HG03025 (cell line): ENCODE measurements at regions not wholly inside any gene's neighbourhood (a gene's known extent, or its start where the extent isn't known, plus 50 kb on each side); places are given as distances from the start of the nearest gene placed in this dataset.
"Not testable (repeated sequence)": the region's sequence is repeated elsewhere in the genome, so short reads cannot be mapped to it uniquely, and the experiment has no call there.

ENCODE experiments used
- ATAC-seq: cut with Tn5 transposase; IDR thresholded peaks from one replicate; pipeline ENCODE4 v1.9.1; 2021; ENCODE audit warnings: mild to moderate bottlenecking, moderate library complexity; ENCODE audit not compliant: unreplicated experiment, low FRiP score

- ATAC-seq = not testable (repeated sequence)
These were observed 222.6 kb downstream of the ATP6V0E2 start for GRCh38 chr7:150096213-150096994.

- not testable (repeated sequence) for ATAC-seq
These were observed 224.6 kb upstream of the LRRC61 start for GRCh38 chr7:150098592-150098991.

DNA sequence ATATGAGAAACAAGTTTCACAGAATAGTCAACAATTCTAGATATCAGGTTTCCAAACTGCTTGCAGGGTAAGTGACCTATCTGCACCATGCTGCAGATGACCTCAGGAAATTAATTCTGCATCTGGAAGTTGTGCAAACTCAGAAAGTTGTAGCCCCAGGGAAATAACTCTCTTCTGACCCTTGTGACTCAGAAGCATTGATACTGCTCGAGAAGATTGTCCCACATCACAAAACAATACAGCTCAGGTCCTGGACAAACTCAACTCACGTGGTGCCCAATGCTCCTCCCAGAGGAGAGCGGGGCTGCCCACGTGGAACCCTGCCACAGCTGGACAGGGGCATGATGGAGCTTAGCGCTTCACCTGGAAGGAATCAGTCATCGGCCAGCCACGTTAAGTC is 221.9 kb upstream of the LRRC61 start:
- ATAC-seq = not testable (repeated sequence)

DNA sequence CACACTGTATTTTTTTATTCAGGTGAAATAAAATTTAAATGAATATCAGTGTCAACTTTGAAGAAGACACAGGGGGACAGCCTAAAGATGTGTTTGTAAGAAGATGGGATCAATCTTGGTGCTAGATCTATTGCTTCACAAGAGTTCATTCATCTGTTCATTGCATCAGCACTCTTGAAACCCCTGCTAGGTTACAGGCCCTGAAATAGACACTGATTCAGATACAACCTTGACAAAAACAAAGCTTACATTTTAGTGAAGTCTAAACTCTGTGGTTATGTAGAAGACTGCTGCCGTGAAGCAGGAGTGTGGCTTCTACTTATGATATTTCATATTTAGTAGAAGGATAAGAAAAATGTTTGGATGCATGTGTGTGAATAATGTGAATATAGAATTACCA is 215.9 kb upstream of the LRRC61 start:
- ATAC-seq = not testable (repeated sequence)

DNA sequence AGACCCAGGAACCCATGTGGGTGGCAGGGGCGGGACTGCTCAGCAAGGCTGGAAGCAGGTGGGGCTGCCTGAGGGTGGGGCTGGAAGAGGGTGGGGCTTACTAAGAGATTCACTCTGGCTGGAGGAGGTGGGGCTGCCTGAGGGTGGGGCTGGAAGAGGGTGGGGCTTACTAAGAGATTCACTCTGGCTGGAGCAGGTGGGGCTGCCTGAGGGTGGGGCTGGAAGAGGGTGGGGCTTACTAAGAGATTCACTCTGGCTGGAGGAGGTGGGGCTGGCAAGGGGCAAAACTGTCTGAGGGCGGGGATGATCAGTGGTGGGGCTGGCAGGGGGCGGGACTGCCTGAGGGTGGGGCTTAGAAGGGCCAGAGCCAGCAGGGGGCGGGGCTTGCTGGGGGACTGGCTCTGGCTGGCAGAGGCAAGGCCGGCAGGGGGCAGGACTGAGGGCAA is 212.8 kb upstream of the LRRC61 start:
- ATAC-seq = not testable (repeated sequence)

- ATAC-seq = not testable (repeated sequence)
These were observed 212.3 kb upstream of the LRRC61 start for GRCh38 chr7:150110882-150111281.

DNA sequence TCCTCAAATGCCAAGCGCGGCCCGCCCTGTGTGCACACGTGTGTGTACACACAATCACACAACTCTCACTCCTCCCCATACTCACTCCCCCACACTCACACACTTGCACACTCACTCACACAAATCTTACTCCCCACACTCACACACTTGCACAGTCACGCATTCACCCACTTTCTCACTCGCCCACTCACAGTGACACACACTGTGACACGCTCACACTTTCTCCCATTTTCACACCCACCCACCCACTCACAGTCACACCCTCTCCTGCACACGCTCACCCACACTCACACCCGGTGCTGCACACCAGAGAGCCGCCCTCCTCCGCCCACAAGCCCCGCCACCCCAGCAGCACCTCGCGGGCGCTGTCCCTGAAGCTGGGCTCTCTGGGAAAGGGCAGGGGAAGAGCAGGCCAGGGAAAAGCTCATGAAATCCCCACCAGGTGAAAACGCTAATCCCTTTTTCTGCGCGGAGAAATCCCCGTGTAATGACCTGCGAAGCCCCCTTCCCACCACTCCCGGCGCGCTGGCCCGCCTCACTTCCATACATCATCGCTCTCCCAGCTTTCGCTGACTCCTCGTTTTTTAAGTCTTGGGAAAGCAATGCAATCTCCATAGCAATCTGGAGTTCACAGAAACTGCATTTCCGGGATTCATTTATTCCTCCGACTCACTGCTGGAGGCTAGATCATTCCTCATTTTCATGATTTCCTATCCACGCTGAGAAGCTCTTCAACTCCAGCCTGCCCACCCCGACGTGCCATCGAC is 211.6 kb upstream of the LRRC61 start:
- not testable (repeated sequence) for ATAC-seq

- not testable (repeated sequence) for ATAC-seq
These were observed 209.9 kb upstream of the LRRC61 start for GRCh38 chr7:150113301-150113700.

GRCh38 chr7:150114591-150114990 is 208.6 kb upstream of the LRRC61 start:
- not testable (repeated sequence) for ATAC-seq

- not testable (repeated sequence) for ATAC-seq
These were observed 203.2 kb upstream of the LRRC61 start for GRCh38 chr7:150119966-150120365.

DNA sequence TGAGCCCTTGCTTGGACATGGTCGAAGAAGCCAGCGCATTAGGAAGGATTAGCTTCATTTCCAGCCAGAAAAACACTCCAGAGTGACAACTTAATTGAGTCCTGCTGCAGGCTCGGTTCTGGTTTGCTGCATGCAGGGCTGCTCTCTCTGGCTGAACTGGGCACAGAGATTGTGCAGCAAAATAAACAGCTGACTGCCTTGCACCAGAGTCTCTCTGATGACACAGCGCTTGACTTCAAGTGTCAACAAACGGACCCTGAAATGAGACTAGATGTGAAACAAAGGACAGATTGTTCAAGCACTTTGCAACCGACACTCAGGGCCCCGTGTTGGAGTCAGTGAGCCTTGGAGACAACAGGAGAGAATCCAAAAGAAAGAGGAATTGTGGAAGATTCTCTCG is 197.3 kb upstream of the LRRC61 start:
- ATAC-seq = not testable (repeated sequence)

- not testable (repeated sequence) for ATAC-seq
These were observed 188.7 kb upstream of the LRRC61 start for GRCh38 chr7:150134451-150134850.

GRCh38 chr7:150135620-150136190 is 187.4 kb upstream of the LRRC61 start:
- ATAC-seq = not testable (repeated sequence)

DNA sequence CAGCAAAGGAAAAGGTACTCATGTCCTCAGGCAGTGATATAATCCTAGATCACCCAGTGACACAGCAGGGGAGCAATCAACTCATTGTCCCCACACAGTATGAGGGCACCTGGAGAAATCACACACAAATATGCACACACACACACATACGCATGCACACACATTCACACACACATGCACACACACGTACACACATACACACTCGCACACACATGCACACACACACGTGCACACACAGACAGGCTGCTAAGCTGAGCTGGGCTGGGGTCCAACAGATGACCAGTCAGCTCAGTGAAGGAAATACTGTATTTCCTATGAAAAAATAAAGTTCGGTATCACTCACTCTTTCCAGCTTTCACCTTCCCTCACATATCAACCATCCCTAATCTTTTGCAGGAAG is 183.3 kb upstream of the LRRC61 start:
- ATAC-seq = not testable (repeated sequence)

- not testable (repeated sequence) for ATAC-seq
These were observed 181.4 kb upstream of the LRRC61 start for GRCh38 chr7:150141525-150142345.

DNA sequence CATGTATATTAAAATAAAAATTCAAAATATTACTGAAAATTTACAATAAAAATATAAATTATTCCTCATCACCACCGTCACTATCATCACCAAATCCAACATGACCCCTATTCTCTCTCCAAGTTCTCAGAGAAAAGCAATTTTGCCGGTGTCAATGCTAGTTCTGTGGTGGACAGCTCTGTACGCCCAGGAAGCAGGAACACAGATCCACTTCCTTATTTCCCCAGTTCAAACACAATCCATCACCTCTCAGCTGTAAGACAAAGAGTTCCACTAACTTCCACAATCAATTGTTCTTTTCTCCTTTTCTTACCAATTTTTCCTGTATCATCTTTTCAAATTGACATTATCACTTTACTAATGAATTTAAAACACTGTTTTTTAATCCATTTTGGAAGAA is 177.0 kb upstream of the LRRC61 start:
- ATAC-seq = not testable (repeated sequence)

DNA sequence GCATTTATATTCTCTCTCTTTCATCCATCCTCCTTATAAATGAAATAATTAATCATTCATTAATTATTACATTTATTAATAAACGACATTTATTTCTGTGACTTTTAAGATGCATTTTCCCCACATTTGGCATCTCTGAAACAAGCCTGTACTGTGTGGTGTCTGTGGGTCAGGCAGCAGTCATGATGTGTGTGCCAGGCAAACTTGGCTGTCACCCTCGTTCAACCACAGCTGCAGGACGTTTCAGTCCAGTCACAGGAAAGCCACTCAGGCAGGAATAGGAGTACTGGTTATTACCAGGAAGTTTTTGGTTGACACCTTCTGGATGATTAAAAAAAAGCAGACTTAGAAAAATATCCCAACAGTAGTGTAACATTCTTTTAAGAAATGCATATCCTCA is 175.6 kb upstream of the LRRC61 start:
- ATAC-seq = not testable (repeated sequence)

DNA sequence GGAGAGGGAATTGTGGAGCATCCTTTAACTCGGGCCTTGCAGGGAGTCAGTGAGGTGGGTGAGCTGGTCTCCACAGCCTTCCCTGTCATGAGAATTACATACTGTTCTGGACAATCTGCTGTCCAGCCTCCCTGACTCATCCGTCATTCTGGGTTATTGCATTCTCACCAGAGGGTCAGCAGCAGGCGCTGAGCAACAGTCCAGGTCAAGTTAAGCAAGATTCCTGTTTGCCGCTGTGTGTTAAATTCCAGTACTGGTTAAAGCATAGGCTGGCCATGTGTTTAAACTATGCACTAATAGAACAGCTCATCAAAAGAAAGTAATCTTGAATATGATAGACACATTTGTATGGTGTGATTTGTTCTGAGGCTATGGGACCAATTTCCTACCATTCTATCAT is 167.1 kb upstream of the LRRC61 start:
- ATAC-seq = not testable (repeated sequence)

DNA sequence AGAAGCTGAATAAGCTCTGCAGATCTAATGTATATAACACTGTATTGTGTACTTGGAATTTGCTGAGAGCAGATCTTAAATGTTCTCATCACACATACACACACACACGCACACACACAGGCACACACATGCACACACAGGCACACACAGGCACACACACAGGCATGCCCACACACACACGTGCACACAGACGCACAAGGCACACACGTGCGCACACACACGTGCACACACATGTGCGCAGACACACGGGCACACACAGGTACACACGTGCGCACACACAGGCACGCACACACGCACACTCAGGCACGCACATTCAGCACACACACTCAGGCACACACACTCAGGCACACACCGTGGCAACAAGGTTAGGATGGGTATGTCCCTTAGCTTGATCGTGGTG is 164.5 kb upstream of the LRRC61 start:
- ATAC-seq = not testable (repeated sequence)

- ATAC-seq = not testable (repeated sequence)
These were observed 153.6 kb upstream of the LRRC61 start for GRCh38 chr7:150169515-150169914.
